RWPE2 (cell line): ENCODE measurements at regions not wholly inside any gene's neighbourhood (a gene's known extent, or its start where the extent isn't known, plus 50 kb on each side); places are given as distances from the start of the nearest gene placed in this dataset.
"Not testable (repeated sequence)": the region's sequence is repeated elsewhere in the genome, so short reads cannot be mapped to it uniquely, and the experiment has no call there.

Experiments
- ATAC-seq: fragments of 200-7000 bp; cut with Tn5 transposase; 3 replicates; pipeline ENCODE4 v1.9.1; 2021; ENCODE audit warnings: low read depth
- DNase-seq: peaks from one replicate; pipeline ENCODE4 v3.0.0-alpha.2; 2020; ENCODE audit warnings: low spot score
- H3K27ac ChIP-seq: fragments of 450-650 bp; 2 replicates; pipeline ENCODE4 v1.5.1; 2017; ENCODE audit warnings: mild to moderate bottlenecking; ENCODE audit not compliant: poor library complexity, severe bottlenecking
- H3K27me3 ChIP-seq: fragments of 250-450 bp; sonication (Bioruptor Pico); 2 replicates; pipeline ENCODE4 v1.5.1; 2021; ENCODE audit warnings: mild to moderate bottlenecking, moderate library complexity; ENCODE audit not compliant: insufficient read depth, poor library complexity, severe bottlenecking
- H3K36me3 ChIP-seq: fragments of 250-450 bp; sonication (Bioruptor Pico); 2 replicates; pipeline ENCODE4 v1.5.1; 2020; ENCODE audit warnings: low read depth, mild to moderate bottlenecking, moderate library complexity
- H3K4me1 ChIP-seq: fragments of 250-450 bp; sonication (Bioruptor Pico); 2 replicates; pipeline ENCODE4 v1.5.1; 2021; ENCODE audit warnings: mild to moderate bottlenecking, moderate library complexity; ENCODE audit not compliant: insufficient read depth, poor library complexity, severe bottlenecking
- H3K4me3 ChIP-seq: fragments of 250-450 bp; sonication (Bioruptor Pico); 2 replicates; pipeline ENCODE4 v1.5.1; 2021; ENCODE audit warnings: mild to moderate bottlenecking, moderate library complexity; ENCODE audit not compliant: severe bottlenecking
- H3K9me3 ChIP-seq: fragments of 250-450 bp; sonication (Bioruptor Pico); 2 replicates; pipeline ENCODE4 v1.5.1; 2021; ENCODE audit warnings: mild to moderate bottlenecking, moderate library complexity; ENCODE audit not compliant: severe bottlenecking
- TF ChIP-seq, protein P1 (sequence below): fragments of 450-650 bp; IDR thresholded peaks from one replicate; pipeline ENCODE4 v1.5.1; 2017; ENCODE audit warnings: mild to moderate bottlenecking, moderate library complexity; ENCODE audit not compliant: poor library complexity, severe bottlenecking

- no peaks in the 10 kb centered on the region for H3K27me3 ChIP-seq
- H3K27ac ChIP-seq = no peak overlapping the region
- TF ChIP-seq, protein P1, sequence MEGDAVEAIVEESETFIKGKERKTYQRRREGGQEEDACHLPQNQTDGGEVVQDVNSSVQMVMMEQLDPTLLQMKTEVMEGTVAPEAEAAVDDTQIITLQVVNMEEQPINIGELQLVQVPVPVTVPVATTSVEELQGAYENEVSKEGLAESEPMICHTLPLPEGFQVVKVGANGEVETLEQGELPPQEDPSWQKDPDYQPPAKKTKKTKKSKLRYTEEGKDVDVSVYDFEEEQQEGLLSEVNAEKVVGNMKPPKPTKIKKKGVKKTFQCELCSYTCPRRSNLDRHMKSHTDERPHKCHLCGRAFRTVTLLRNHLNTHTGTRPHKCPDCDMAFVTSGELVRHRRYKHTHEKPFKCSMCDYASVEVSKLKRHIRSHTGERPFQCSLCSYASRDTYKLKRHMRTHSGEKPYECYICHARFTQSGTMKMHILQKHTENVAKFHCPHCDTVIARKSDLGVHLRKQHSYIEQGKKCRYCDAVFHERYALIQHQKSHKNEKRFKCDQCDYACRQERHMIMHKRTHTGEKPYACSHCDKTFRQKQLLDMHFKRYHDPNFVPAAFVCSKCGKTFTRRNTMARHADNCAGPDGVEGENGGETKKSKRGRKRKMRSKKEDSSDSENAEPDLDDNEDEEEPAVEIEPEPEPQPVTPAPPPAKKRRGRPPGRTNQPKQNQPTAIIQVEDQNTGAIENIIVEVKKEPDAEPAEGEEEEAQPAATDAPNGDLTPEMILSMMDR = no peak
- DNase-seq (no peak), ATAC-seq (no peak)
- H3K36me3 ChIP-seq = no peaks in the 10 kb centered on the region
- H3K4me1 ChIP-seq = no peaks in the 10 kb centered on the region
- no peak overlapping the region for H3K4me3 ChIP-seq
- no peaks in the 10 kb centered on the region for H3K9me3 ChIP-seq
These were observed 367.9 kb upstream of the GRAMD2B start for GRCh38 chr5:126055348-126055729.

- no peak for ATAC-seq
- no peaks in the 10 kb centered on the region for H3K4me1 ChIP-seq
- H3K4me3 ChIP-seq = no peak overlapping the region
- H3K27me3 ChIP-seq = no peaks in the 10 kb centered on the region
- no peaks in the 10 kb centered on the region for H3K36me3 ChIP-seq
- TF ChIP-seq, protein P1 = no peak
- H3K27ac ChIP-seq = no peak overlapping the region
- H3K9me3 ChIP-seq = no peaks in the 10 kb centered on the region
- no peak for DNase-seq
These were observed 366.9 kb upstream of the GRAMD2B start for GRCh38 chr5:126056352-126056751.

DNA sequence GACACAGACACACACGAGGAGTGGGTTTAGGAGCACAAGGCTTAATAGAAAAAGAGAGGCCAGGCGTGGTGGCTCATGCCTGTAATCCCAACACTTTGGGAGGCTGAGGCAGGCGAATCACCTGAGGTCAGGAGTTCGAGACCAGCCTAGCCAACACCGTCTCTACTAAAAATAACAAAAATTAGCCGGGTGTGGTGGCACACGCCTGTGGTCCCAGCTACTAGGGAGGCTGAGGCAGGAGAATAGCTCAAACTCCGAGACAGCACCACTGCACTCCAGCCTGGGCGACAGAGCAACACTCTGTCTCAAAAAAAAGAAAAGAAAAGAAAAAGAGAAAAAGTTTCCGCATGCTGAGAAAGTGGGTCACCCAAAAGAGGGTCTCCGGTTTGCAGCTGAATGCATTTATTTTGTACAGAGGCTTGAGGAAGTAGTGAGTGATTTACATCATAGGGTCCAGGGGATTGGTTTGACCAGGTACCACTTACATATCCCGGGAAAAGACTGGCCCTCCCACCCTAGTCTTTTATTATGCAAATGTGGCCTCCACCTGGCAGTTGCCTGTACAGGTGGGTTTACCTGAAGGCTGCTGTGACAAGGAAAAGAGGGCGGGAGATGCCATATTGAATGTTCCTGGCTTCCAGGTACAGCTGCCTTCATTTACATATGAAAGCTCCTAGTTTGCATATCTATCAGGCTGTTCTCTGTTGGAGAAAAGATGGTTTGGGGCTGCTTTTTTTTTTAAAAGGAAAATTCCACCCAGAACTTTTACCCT lies 366.2 kb upstream of the GRAMD2B start:
- Histone ChIP-seq H3K27ac (no peak overlapping the region), H3K27me3 (no peaks in the 10 kb centered on the region), H3K9me3 (no peaks in the 10 kb centered on the region), H3K4me1 (no peaks in the 10 kb centered on the region), H3K4me3 (no peak overlapping the region), H3K36me3 (no peaks in the 10 kb centered on the region)
- DNase-seq (no peak), ATAC-seq (no peak)
- TF ChIP-seq, protein P1 = no peak

DNA sequence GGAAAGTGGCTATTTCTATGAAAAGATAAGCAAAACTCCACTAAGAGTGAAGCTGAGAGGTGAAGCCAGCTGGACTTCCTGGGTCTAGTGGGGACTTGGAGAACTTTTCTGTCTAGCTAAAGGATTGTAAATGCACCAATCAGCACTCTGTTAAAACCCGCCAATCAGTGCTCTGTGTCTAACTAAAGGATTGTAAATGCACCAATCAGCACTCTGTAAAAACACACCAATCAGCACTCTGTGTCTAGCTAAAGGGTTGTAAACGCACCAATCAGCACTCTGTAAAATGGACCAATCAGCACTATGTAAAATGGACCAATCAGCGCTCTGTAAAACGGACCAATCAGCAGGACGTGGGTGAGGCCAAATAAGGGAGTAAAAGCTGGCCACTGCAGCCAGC lies 364.8 kb upstream of the GRAMD2B start:
- not testable (repeated sequence) for DNase-seq, H3K9me3 ChIP-seq, H3K27me3 ChIP-seq, H3K27ac ChIP-seq, H3K4me3 ChIP-seq, ATAC-seq, H3K36me3 ChIP-seq, H3K4me1 ChIP-seq

DNA sequence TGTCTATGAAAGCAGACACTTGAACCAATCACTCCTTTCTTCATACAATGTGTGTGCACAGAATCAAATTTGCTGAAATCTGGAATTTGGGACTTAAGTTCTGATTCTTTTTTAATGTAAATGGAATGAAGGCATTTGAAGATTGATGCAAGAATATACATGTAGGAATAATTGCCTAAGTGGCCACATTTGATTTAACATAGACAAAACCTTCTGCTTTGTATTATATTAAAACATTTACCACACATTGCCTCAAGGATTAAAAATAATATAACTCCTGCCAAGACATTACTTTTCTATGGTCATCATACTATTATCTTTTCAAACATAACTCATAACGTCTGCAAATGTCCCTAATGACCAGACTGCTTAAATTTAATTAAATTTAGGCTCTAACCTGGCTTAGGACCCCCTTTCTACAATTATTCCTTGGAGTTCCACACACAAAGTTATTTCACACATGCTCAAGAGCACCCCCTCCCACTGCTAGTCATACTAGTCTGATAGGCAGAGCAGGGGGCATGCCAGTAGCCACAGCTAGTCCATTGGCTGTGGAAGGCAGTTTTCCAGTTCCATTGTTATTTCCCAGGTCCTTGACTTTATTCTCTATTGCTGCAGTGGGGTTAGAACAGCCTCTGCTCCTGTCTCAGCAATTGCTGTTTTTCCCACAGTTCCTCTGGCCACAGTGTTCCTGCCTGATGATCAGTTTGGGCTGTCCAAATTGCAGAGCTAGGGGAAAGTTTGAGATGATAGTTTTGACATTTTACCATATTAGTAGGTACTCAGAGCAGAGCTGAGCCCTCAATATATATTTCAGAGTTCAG lies 360.6 kb upstream of the GRAMD2B start:
- H3K27ac ChIP-seq = no peak overlapping the region
- H3K9me3 ChIP-seq = no peaks in the 10 kb centered on the region
- TF ChIP-seq, protein P1 = no peak
- no peaks in the 10 kb centered on the region for H3K36me3 ChIP-seq
- ATAC-seq (no peak), DNase-seq (no peak)
- no peak overlapping the region for H3K4me3 ChIP-seq
- H3K4me1 ChIP-seq = no peaks in the 10 kb centered on the region
- H3K27me3 ChIP-seq = no peaks in the 10 kb centered on the region
